H9 (cell line): ENCODE measurements at regions not wholly inside any gene's neighbourhood (a gene's known extent, or its start where the extent isn't known, plus 50 kb on each side); places are given as distances from the start of the nearest gene placed in this dataset.

Experiments used
- DNase-seq: peaks from one replicate; pipeline ENCODE4 v3.0.0-alpha.2; 2017
- H2AFZ ChIP-seq: one replicate; pipeline ENCODE4 v1.6.1; 2013; ENCODE audit warnings: mild to moderate bottlenecking, low read length, control low read depth, moderate library complexity
- H2AK5ac ChIP-seq: 2 replicates; pipeline ENCODE4 v1.6.1; 2013; ENCODE audit warnings: low read length, control low read depth, mixed read lengths; ENCODE audit not compliant: insufficient read length
- H2BK120ac ChIP-seq: one replicate; pipeline ENCODE4 v1.6.1; 2013; ENCODE audit warnings: low read depth, mild to moderate bottlenecking, low read length, control low read depth, inconsistent platforms; ENCODE audit not compliant: poor library complexity, severe bottlenecking
- H2BK12ac ChIP-seq: 2 replicates; pipeline ENCODE4 v1.6.1; 2013; ENCODE audit warnings: low read length, control low read depth, mixed read lengths, low read depth; ENCODE audit not compliant: insufficient read length
- H2BK15ac ChIP-seq: 2 replicates; pipeline ENCODE4 v1.6.1; 2013; ENCODE audit warnings: low read depth, low read length, control low read depth
- H2BK20ac ChIP-seq: one replicate; pipeline ENCODE4 v1.6.1; 2013; ENCODE audit warnings: low read depth, mild to moderate bottlenecking, low read length, control low read depth, inconsistent platforms; ENCODE audit not compliant: poor library complexity, severe bottlenecking
- H2BK5ac ChIP-seq: 2 replicates; pipeline ENCODE4 v1.6.1; 2013; ENCODE audit warnings: low read length, control low read depth, mixed read lengths; ENCODE audit not compliant: insufficient read length
- H3K14ac ChIP-seq: 2 replicates; pipeline ENCODE4 v1.6.1; 2013; ENCODE audit warnings: low read length, control low read depth; ENCODE audit not compliant: insufficient read depth
- H3K18ac ChIP-seq: 2 replicates; pipeline ENCODE4 v1.6.1; 2013; ENCODE audit warnings: low read depth, mild to moderate bottlenecking, mixed read lengths, low read length, control low read depth; ENCODE audit not compliant: insufficient read length
- H3K23ac ChIP-seq: 2 replicates; pipeline ENCODE4 v1.6.1; 2013; ENCODE audit warnings: low read length, control low read depth, mixed read lengths, low read depth; ENCODE audit not compliant: insufficient read length
- H3K23me2 ChIP-seq: 2 replicates; pipeline ENCODE4 v1.6.1; 2013; ENCODE audit warnings: low read depth, mild to moderate bottlenecking, mixed read lengths, low read length, control low read depth; ENCODE audit not compliant: insufficient read length, poor library complexity, severe bottlenecking
- H3K27ac ChIP-seq: 2 replicates; pipeline ENCODE4 v1.5.1; 2013; ENCODE audit warnings: low read length, control low read depth, mixed read lengths, low read depth; ENCODE audit not compliant: insufficient read length
- H3K27me3 ChIP-seq: 2 replicates; pipeline ENCODE4 v1.6.1; 2013; ENCODE audit warnings: low read length, control low read depth, inconsistent platforms; ENCODE audit not compliant: insufficient read depth
- H3K4ac ChIP-seq: 2 replicates; pipeline ENCODE4 v1.6.1; 2013; ENCODE audit warnings: low read depth, mild to moderate bottlenecking, control low read depth, inconsistent platforms, low read length, moderate library complexity
- H3K4me1 ChIP-seq: 2 replicates; pipeline ENCODE4 v1.6.1; 2013; ENCODE audit warnings: low read length, control low read depth, inconsistent platforms; ENCODE audit not compliant: insufficient read depth
- H3K4me2 ChIP-seq: 2 replicates; pipeline ENCODE4 v1.6.1; 2013; ENCODE audit warnings: low read length, control low read depth, mixed read lengths; ENCODE audit not compliant: insufficient read length, insufficient read depth
- H3K56ac ChIP-seq: 2 replicates; pipeline ENCODE4 v1.6.1; 2013; ENCODE audit warnings: low read depth, mild to moderate bottlenecking, mixed read lengths, low read length, control low read depth; ENCODE audit not compliant: insufficient read length
- H3K79me1 ChIP-seq: 2 replicates; pipeline ENCODE4 v1.6.1; 2013; ENCODE audit warnings: low read depth, mild to moderate bottlenecking, moderate library complexity, low read length, control low read depth, inconsistent platforms; ENCODE audit not compliant: insufficient read depth, poor library complexity, severe bottlenecking
- H3K79me2 ChIP-seq: 2 replicates; pipeline ENCODE4 v1.6.1; 2013; ENCODE audit warnings: low read length, control low read depth, inconsistent platforms; ENCODE audit not compliant: insufficient read depth
- H3K9ac ChIP-seq: 2 replicates; pipeline ENCODE4 v1.6.1; 2013; ENCODE audit warnings: low read length, control low read depth, mixed read lengths; ENCODE audit not compliant: insufficient read length; ENCODE audit errors: extremely low read depth
- H3K9me3 ChIP-seq: one replicate; pipeline ENCODE4 v1.6.1; 2013; ENCODE audit warnings: low read depth, low read length, inconsistent platforms; ENCODE audit not compliant: control insufficient read depth
- H3T11ph ChIP-seq: one replicate; pipeline ENCODE4 v1.6.1; 2013; ENCODE audit warnings: mild to moderate bottlenecking, low read length, control low read depth, inconsistent platforms
- H4K20me1 ChIP-seq: one replicate; pipeline ENCODE4 v1.6.1; 2013; ENCODE audit not compliant: control insufficient read depth, insufficient read length, insufficient read depth
- H4K5ac ChIP-seq: 2 replicates; pipeline ENCODE4 v1.6.1; 2013; ENCODE audit warnings: low read depth, mild to moderate bottlenecking, mixed read lengths, low read length, control low read depth; ENCODE audit not compliant: insufficient read length
- H4K8ac ChIP-seq: replicated peaks from 2 replicates; pipeline ENCODE4 v1.6.1; 2013; ENCODE audit warnings: low read length, control low read depth, mixed read lengths, low read depth; ENCODE audit not compliant: insufficient read length
- H4K91ac ChIP-seq: 2 replicates; pipeline ENCODE4 v1.6.1; 2013; ENCODE audit warnings: low read depth, mild to moderate bottlenecking, moderate library complexity, mixed read lengths, low read length, control low read depth; ENCODE audit not compliant: insufficient read length
- H3K27ac Mint-ChIP-seq, 3 experiments: 2 replicates in 2 of 3; 3 replicates in 1 of 3; pipeline ENCODE4 v1.8.0; 2020 to 2021; ENCODE audit warnings: mixed read lengths in 3 of 3, mild to moderate bottlenecking in 1 of 3, moderate library complexity in 1 of 3
- H3K27me3 Mint-ChIP-seq: 2 replicates; pipeline ENCODE4 v1.8.0; 2021; ENCODE audit warnings: low read depth, mild to moderate bottlenecking, moderate library complexity, mixed read lengths
- H3K36me3 Mint-ChIP-seq, 3 experiments: 2 replicates in 2 of 3; 3 replicates in 1 of 3; pipeline ENCODE4 v1.8.0; 2020 to 2021; ENCODE audit warnings: low read depth in 3 of 3, mixed read lengths in 3 of 3; ENCODE audit not compliant: insufficient read depth in 1 of 3
- H3K4me1 Mint-ChIP-seq, 2 experiments: 2 replicates each; pipeline ENCODE4 v1.8.0; 2020; ENCODE audit warnings: mixed read lengths in 2 of 2
- H3K4me3 Mint-ChIP-seq, 2 experiments: 2 replicates in 1 of 2; 3 replicates in 1 of 2; pipeline ENCODE4 v1.8.0; 2020 to 2021; ENCODE audit warnings: mild to moderate bottlenecking in 2 of 2, mixed read lengths in 2 of 2, moderate library complexity in 1 of 2
- H3K9me3 Mint-ChIP-seq, 2 experiments: 2 replicates in 1 of 2; 3 replicates in 1 of 2; pipeline ENCODE4 v1.8.0; 2020; ENCODE audit warnings: mild to moderate bottlenecking in 2 of 2, mixed read lengths in 2 of 2, moderate library complexity in 1 of 2
- WGBS: extraction: QIAGEN DNeasy Blood & Tissue Kit; methylation state at CpG from one replicate; pipeline ENCODE4 v1.1.7; 2013; ENCODE audit warnings: missing lambda C conversion rate, low lambda C conversion rate, mixed read lengths; ENCODE audit not compliant: insufficient read length; ENCODE audit errors: extremely low coverage; 5-methylcytosine and 5-hydroxymethylcytosine counted together
- TF ChIP-seq, protein P1 (sequence below): fragments of 200-600 bp; sonication (generic); conservative IDR thresholded peaks from 3 replicates; pipeline ENCODE4 v1.8.0; 2021; ENCODE audit warnings: antibody characterized with exemption, mild to moderate bottlenecking

DNA sequence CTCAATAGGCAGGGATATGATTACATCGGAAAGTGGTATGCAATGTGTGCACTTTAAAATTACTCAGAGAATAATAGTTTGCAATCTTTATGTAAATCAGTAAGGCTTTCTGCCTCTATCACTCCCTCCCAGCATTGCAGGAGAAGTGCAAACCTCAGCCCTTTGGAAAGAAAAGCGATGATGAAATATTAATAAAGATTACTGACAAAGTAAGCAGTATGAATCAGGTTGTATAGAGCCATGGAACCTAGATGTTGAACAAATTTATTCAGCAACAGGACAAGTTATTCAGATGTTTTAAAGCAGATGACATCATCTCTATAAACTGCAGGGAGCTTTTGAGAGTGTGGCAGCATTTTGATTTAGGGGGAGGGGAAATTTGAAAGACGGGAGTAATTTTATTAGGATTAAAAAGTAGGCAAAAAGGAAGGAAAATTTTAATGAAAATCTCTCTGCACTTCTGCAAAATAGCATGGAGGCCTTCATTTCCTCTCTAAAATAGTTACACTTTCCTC, 631.7 kb upstream of the GRIA3 start:
- Mint-ChIP-seq H3K4me1 (no peaks in the 10 kb centered on the region), H3K4me3 (no peak overlapping the region), H3K27me3 (no peaks in the 10 kb centered on the region), H3K27ac (no peak overlapping the region), H3K9me3 (peaks cover 13 to 49% of the 10 kb centered on the region in 2 experiments), H3K36me3 (peaks cover 5 to 8% (median 5%) of the 10 kb centered on the region in 3 experiments; a peak in 4 of 7 replicates)
- no peak overlapping the region for H3K18ac ChIP-seq
- H3K14ac ChIP-seq: no peak overlapping the region
- H2BK20ac ChIP-seq: no peak overlapping the region
- no peak overlapping the region for H3T11ph ChIP-seq
- H3K27ac ChIP-seq: no peak overlapping the region
- no peak overlapping the region for H3K4ac ChIP-seq
- H4K20me1 ChIP-seq: no peaks in the 10 kb centered on the region
- H3K56ac ChIP-seq: no peak overlapping the region
- H4K91ac ChIP-seq: no peak overlapping the region
- no peak overlapping the region for H3K4me2 ChIP-seq
- H4K8ac ChIP-seq: no peak overlapping the region
- H3K9ac ChIP-seq: no peak overlapping the region
- H3K23me2 ChIP-seq: no peaks in the 10 kb centered on the region
- no peaks in the 10 kb centered on the region for H3K79me2 ChIP-seq
- no peaks in the 10 kb centered on the region for H3K27me3 ChIP-seq
- peaks cover 6% of the 10 kb centered on the region for H3K9me3 ChIP-seq
- H2BK120ac ChIP-seq: no peak overlapping the region
- H2BK12ac ChIP-seq: no peak overlapping the region
- H2AK5ac ChIP-seq: no peak overlapping the region
- TF ChIP-seq, protein P1, sequence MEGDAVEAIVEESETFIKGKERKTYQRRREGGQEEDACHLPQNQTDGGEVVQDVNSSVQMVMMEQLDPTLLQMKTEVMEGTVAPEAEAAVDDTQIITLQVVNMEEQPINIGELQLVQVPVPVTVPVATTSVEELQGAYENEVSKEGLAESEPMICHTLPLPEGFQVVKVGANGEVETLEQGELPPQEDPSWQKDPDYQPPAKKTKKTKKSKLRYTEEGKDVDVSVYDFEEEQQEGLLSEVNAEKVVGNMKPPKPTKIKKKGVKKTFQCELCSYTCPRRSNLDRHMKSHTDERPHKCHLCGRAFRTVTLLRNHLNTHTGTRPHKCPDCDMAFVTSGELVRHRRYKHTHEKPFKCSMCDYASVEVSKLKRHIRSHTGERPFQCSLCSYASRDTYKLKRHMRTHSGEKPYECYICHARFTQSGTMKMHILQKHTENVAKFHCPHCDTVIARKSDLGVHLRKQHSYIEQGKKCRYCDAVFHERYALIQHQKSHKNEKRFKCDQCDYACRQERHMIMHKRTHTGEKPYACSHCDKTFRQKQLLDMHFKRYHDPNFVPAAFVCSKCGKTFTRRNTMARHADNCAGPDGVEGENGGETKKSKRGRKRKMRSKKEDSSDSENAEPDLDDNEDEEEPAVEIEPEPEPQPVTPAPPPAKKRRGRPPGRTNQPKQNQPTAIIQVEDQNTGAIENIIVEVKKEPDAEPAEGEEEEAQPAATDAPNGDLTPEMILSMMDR: no peak
- DNase-seq: no peak
- no peak overlapping the region for H3K23ac ChIP-seq
- 100% methylated on average over 1 of the region's 3 CpGs for WGBS
- H3K79me1 ChIP-seq: no peaks in the 10 kb centered on the region
- no peak overlapping the region for H2BK15ac ChIP-seq
- no peaks in the 10 kb centered on the region for H3K4me1 ChIP-seq
- no peak overlapping the region for H2BK5ac ChIP-seq
- no peak overlapping the region for H4K5ac ChIP-seq
- H2AFZ ChIP-seq: no peak overlapping the region
